ENCODE measurements at regions not wholly inside any gene's neighbourhood (a gene's known extent, or its start where the extent isn't known, plus 50 kb on each side); places are given as distances from the start of the nearest gene placed in this dataset.

- Histone ChIP-seq H3K9me3 (ENCODE audit: insufficient read depth, low read length, severe bottlenecking) (peaks cover 8% of the 10 kb centered on the region), H3K27ac (ENCODE audit: low read length) (no peak overlapping the region), H3K79me2 (ENCODE audit: insufficient read depth, low read length) (no peaks in the 10 kb centered on the region), H3K27me3 (ENCODE audit: insufficient read depth, low read length, poor library complexity) (no peaks in the 10 kb centered on the region), H3K36me3 (ENCODE audit: insufficient read depth, low read length) (no peaks in the 10 kb centered on the region), H2AFZ (ENCODE audit: low read depth, low read length) (no peak overlapping the region), H3K4me3 (ENCODE audit: low read depth in 1 of 2, low read length in 2 of 2) (no peak overlapping the region), H3K9ac (ENCODE audit: low read depth, low read length) (no peak overlapping the region), H3K4me1 (ENCODE audit: insufficient read depth, low read length) (no peaks in the 10 kb centered on the region), H4K20me1 (ENCODE audit: insufficient read depth, low read length) (no peaks in the 10 kb centered on the region), H3K4me2 (ENCODE audit: insufficient read depth, low read length) (no peak overlapping the region)
- DNase-seq (no peak), ATAC-seq (ENCODE audit: insufficient read depth, low read depth) (no peak)
- no peak for TF ChIP-seq EZH2 (IDR thresholded peaks at IDR 0.05; ENCODE audit: borderline replicate concordance, low read depth, low read length, severe bottlenecking)
- no peak for TF ChIP-seq CTCF (IDR thresholded peaks at IDR 0.05; ENCODE audit: borderline replicate concordance, extremely low read depth, low read length, poor library complexity, severe bottlenecking)
These were observed 468.4 kb upstream of the FOXG1 start for GRCh38 chr14:28298156-28298555.

GRCh38 chr14:28299227-28299626 lies 467.4 kb upstream of the FOXG1 start:
- H3K4me1 ChIP-seq (ENCODE audit: insufficient read depth, low read length), result no peaks in the 10 kb centered on the region
- ATAC-seq (ENCODE audit: insufficient read depth, low read depth) (no peak), DNase-seq (no peak)
- no peaks in the 10 kb centered on the region for H4K20me1 ChIP-seq (ENCODE audit: insufficient read depth, low read length)
- no peaks in the 10 kb centered on the region for H3K27me3 ChIP-seq (ENCODE audit: insufficient read depth, low read length, poor library complexity)
- H3K9me3 ChIP-seq (ENCODE audit: insufficient read depth, low read length, severe bottlenecking), result peaks cover 8% of the 10 kb centered on the region
- H3K9ac ChIP-seq (ENCODE audit: low read depth, low read length), result no peak overlapping the region
- H3K27ac ChIP-seq (ENCODE audit: low read length), result no peak overlapping the region
- H3K36me3 ChIP-seq (ENCODE audit: insufficient read depth, low read length), result no peaks in the 10 kb centered on the region
- H3K4me2 ChIP-seq (ENCODE audit: insufficient read depth, low read length), result no peak overlapping the region
- TF ChIP-seq CTCF (IDR thresholded peaks at IDR 0.05; ENCODE audit: borderline replicate concordance, extremely low read depth, low read length, poor library complexity, severe bottlenecking) (no peak), EZH2 (IDR thresholded peaks at IDR 0.05; ENCODE audit: borderline replicate concordance, low read depth, low read length, severe bottlenecking) (no peak)
- H3K79me2 ChIP-seq (ENCODE audit: insufficient read depth, low read length), result no peaks in the 10 kb centered on the region
- H3K4me3 ChIP-seq (ENCODE audit: low read depth in 1 of 2, low read length in 2 of 2), result no peak overlapping the region
- H2AFZ ChIP-seq (ENCODE audit: low read depth, low read length), result no peak overlapping the region

GRCh38 chr14:28300356-28300755 lies 466.2 kb upstream of the FOXG1 start:
- H3K9me3 ChIP-seq (ENCODE audit: insufficient read depth, low read length, severe bottlenecking), result peaks cover 8% of the 10 kb centered on the region
- H3K4me1 ChIP-seq (ENCODE audit: insufficient read depth, low read length), result no peaks in the 10 kb centered on the region
- no peaks in the 10 kb centered on the region for H3K79me2 ChIP-seq (ENCODE audit: insufficient read depth, low read length)
- no peak overlapping the region for H3K4me3 ChIP-seq (ENCODE audit: low read depth in 1 of 2, low read length in 2 of 2)
- H2AFZ ChIP-seq (ENCODE audit: low read depth, low read length), result no peak overlapping the region
- no peaks in the 10 kb centered on the region for H4K20me1 ChIP-seq (ENCODE audit: insufficient read depth, low read length)
- no peak for TF ChIP-seq CTCF (IDR thresholded peaks at IDR 0.05; ENCODE audit: borderline replicate concordance, extremely low read depth, low read length, poor library complexity, severe bottlenecking)
- TF ChIP-seq EZH2 (IDR thresholded peaks at IDR 0.05; ENCODE audit: borderline replicate concordance, low read depth, low read length, severe bottlenecking), result no peak
- H3K4me2 ChIP-seq (ENCODE audit: insufficient read depth, low read length), result no peak overlapping the region
- no peak overlapping the region for H3K27ac ChIP-seq (ENCODE audit: low read length)
- H3K36me3 ChIP-seq (ENCODE audit: insufficient read depth, low read length), result no peaks in the 10 kb centered on the region
- no peaks in the 10 kb centered on the region for H3K27me3 ChIP-seq (ENCODE audit: insufficient read depth, low read length, poor library complexity)
- ATAC-seq (ENCODE audit: insufficient read depth, low read depth) (no peak), DNase-seq (no peak)
- H3K9ac ChIP-seq (ENCODE audit: low read depth, low read length), result no peak overlapping the region

- no peaks in the 10 kb centered on the region for H3K4me1 ChIP-seq (ENCODE audit: insufficient read depth, low read length)
- H3K79me2 ChIP-seq (ENCODE audit: insufficient read depth, low read length), result no peaks in the 10 kb centered on the region
- H3K27me3 ChIP-seq (ENCODE audit: insufficient read depth, low read length, poor library complexity), result no peaks in the 10 kb centered on the region
- DNase-seq (no peak), ATAC-seq (ENCODE audit: insufficient read depth, low read depth) (no peak)
- H4K20me1 ChIP-seq (ENCODE audit: insufficient read depth, low read length), result no peaks in the 10 kb centered on the region
- H3K9ac ChIP-seq (ENCODE audit: low read depth, low read length), result no peak overlapping the region
- peaks cover 8% of the 10 kb centered on the region for H3K9me3 ChIP-seq (ENCODE audit: insufficient read depth, low read length, severe bottlenecking)
- H3K4me3 ChIP-seq (ENCODE audit: low read depth in 1 of 2, low read length in 2 of 2), result no peak overlapping the region
- H3K27ac ChIP-seq (ENCODE audit: low read length), result no peak overlapping the region
- H3K4me2 ChIP-seq (ENCODE audit: insufficient read depth, low read length), result no peak overlapping the region
- TF ChIP-seq EZH2 (IDR thresholded peaks at IDR 0.05; ENCODE audit: borderline replicate concordance, low read depth, low read length, severe bottlenecking) (no peak), CTCF (IDR thresholded peaks at IDR 0.05; ENCODE audit: borderline replicate concordance, extremely low read depth, low read length, poor library complexity, severe bottlenecking) (no peak)
- no peaks in the 10 kb centered on the region for H3K36me3 ChIP-seq (ENCODE audit: insufficient read depth, low read length)
- H2AFZ ChIP-seq (ENCODE audit: low read depth, low read length), result no peak overlapping the region
These were observed 465.4 kb upstream of the FOXG1 start for GRCh38 chr14:28301179-28301578.
